Nephron progenitor cell (in vitro differentiated cells): ENCODE measurements at regions not wholly inside any gene's neighbourhood (a gene's known extent, or its start where the extent isn't known, plus 50 kb on each side); places are given as distances from the start of the nearest gene placed in this dataset.

Experiments used
- DNase-seq: peaks from one replicate; pipeline ENCODE4 v3.0.0; 2021
- H3K27ac Mint-ChIP-seq: 2 replicates; pipeline ENCODE4 v1.8.0; 2021; ENCODE audit warnings: mild to moderate bottlenecking, moderate library complexity, mixed read lengths
- H3K27me3 Mint-ChIP-seq: 2 replicates; pipeline ENCODE4 v1.8.0; 2021; ENCODE audit warnings: mild to moderate bottlenecking, low read depth, mixed read lengths; ENCODE audit not compliant: poor library complexity
- H3K36me3 Mint-ChIP-seq: 2 replicates; pipeline ENCODE4 v1.8.0; 2021; ENCODE audit warnings: low read depth, mixed read lengths
- H3K4me1 Mint-ChIP-seq: 2 replicates; pipeline ENCODE4 v1.8.0; 2021; ENCODE audit warnings: mixed read lengths
- H3K4me3 Mint-ChIP-seq: 2 replicates; pipeline ENCODE4 v1.8.0; 2021; ENCODE audit warnings: mild to moderate bottlenecking, moderate library complexity, mixed read lengths
- H3K9me3 Mint-ChIP-seq: 2 replicates; pipeline ENCODE4 v1.8.0; 2021; ENCODE audit warnings: mild to moderate bottlenecking, moderate library complexity, mixed read lengths
- TF ChIP-seq, protein P1 (sequence below): fragments of 200-600 bp; sonication (generic); IDR thresholded peaks from 2 replicates; pipeline ENCODE4 v1.5.0; 2021; ENCODE audit warnings: antibody characterized with exemption

DNA sequence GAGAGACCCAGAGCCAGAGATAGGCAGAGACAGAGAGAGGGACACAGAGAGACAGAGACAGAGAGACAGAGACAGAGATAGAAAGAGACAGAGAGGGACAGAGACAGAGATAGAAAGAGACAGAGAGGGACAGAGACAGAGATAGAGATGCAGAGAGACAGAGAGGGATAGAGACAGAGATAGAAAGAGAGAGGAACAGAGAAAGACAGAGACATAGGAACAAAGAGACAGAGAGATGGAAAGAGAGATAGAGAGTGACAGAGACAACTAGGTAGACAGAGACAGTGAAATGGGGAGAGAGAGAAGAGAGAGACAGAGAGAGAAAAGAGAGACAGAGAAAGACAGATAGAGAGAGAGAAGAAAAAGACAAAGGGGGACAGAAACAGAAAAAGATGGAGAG, 165.4 kb upstream of the FOXQ1 start:
- Mint-ChIP-seq H3K27ac (no peak overlapping the region), H3K36me3 (no peaks in the 10 kb centered on the region), H3K4me3 (no peak overlapping the region), H3K27me3 (peaks cover 52% of the 10 kb centered on the region), H3K4me1 (peaks cover 41% of the 10 kb centered on the region), H3K9me3 (no peaks in the 10 kb centered on the region)
- TF ChIP-seq, protein P1, sequence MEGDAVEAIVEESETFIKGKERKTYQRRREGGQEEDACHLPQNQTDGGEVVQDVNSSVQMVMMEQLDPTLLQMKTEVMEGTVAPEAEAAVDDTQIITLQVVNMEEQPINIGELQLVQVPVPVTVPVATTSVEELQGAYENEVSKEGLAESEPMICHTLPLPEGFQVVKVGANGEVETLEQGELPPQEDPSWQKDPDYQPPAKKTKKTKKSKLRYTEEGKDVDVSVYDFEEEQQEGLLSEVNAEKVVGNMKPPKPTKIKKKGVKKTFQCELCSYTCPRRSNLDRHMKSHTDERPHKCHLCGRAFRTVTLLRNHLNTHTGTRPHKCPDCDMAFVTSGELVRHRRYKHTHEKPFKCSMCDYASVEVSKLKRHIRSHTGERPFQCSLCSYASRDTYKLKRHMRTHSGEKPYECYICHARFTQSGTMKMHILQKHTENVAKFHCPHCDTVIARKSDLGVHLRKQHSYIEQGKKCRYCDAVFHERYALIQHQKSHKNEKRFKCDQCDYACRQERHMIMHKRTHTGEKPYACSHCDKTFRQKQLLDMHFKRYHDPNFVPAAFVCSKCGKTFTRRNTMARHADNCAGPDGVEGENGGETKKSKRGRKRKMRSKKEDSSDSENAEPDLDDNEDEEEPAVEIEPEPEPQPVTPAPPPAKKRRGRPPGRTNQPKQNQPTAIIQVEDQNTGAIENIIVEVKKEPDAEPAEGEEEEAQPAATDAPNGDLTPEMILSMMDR, result no peak
- DNase-seq, result no peak

DNA sequence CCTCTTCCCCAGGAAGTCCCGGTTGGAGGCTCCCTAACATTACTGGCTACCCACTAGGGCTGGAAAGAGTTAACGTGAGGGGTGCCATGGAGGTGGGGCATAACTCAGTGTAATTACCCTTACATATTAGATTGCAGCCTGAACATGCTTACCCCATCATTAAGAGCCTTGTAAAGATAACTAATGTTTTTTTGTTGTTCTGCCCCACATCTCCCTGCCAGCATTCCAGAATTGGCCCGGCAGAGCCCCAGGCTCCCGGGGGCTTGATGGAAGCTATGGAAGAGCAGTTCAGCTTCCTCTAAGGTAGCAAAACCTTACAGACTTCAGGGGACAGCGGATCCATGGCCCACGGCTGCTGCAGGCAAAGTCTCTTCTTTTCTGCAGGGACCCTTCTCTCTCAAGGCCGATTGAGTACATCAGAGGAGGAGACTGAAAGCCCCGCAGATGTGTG, 166.1 kb upstream of the FOXQ1 start:
- Mint-ChIP-seq H3K4me3 (no peak overlapping the region), H3K27me3 (peaks cover 52% of the 10 kb centered on the region), H3K36me3 (no peaks in the 10 kb centered on the region), H3K27ac (no peak overlapping the region), H3K9me3 (no peaks in the 10 kb centered on the region), H3K4me1 (peaks cover 41% of the 10 kb centered on the region)
- TF ChIP-seq, protein P1, result no peak
- DNase-seq, result no peak

DNA sequence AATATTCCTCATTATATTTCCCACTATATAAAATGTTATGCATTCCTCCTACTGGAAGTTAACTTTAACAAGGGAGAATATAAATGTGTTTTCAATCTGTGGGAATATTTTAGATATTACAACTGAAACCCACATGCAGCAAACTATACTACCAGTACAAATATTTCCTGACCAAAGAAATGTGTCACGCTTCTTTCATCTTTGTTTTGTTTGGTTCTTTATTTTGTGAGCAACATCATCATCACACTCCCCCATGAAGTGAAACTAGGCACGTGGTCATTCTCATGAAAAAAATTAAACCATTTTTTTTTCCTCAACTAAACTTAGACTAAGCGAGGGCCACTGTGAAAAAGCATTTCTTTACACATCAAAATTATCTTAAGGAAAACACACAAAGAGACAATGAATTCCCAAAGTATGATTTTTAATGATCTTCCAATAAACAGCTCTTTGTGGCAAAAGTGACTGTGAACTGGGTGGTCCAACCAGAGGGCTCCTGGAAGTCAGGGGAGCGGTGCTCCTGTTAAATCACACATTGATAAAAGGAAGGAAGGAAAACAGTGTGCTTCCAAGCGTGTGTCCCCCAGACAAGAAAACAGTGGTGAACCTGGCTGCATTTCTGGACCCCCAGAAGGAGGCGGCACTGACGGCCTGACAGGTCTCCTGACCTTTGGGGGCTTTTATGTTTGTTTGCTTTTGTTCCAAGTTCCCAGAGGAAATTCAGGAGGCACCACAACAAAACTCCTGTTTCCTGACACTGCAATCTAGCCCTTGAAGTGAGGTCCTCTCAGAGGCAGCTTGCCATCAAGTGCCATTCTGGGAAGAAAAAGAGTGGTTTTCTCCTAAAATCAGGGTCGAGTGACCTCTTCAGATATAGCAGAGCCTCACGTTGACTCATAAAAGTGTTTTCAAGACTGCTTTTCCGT, 166.8 kb upstream of the FOXQ1 start:
- Mint-ChIP-seq H3K9me3 (peaks cover 5% of the 10 kb centered on the region), H3K4me1 (peaks cover 41% of the 10 kb centered on the region), H3K4me3 (no peak overlapping the region), H3K27ac (peak overlapping the region; percentile 20), H3K27me3 (peaks cover 53% of the 10 kb centered on the region), H3K36me3 (no peaks in the 10 kb centered on the region)
- peak; percentile 22 for DNase-seq
- TF ChIP-seq, protein P1, result no peak

DNA sequence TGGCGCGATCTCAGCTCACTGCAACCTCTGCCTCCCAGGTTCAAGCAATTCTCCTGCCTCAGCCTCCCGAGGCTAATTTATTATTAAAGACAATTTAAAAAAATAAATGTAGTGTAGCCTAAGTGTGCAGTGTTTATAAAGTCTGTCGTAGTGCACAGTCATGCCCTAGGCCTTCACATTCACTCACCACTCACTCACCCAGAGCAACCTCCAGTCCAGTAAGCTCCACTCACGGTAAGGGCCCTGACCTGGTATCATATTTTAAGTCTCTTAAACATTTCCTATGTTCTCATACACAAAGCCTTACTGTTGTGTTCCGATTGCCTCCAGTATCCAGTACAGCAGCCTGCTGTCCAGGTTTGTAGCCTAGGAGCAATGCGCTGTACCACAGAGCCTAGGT, 168.2 kb upstream of the FOXQ1 start:
- no peak for DNase-seq
- H3K27me3 Mint-ChIP-seq, result peaks cover 54% of the 10 kb centered on the region
- H3K9me3 Mint-ChIP-seq, result peaks cover 18% of the 10 kb centered on the region
- H3K4me3 Mint-ChIP-seq, result no peak overlapping the region
- no peaks in the 10 kb centered on the region for H3K36me3 Mint-ChIP-seq
- TF ChIP-seq, protein P1, result no peak
- no peak overlapping the region for H3K27ac Mint-ChIP-seq
- H3K4me1 Mint-ChIP-seq, result peaks cover 41% of the 10 kb centered on the region

DNA sequence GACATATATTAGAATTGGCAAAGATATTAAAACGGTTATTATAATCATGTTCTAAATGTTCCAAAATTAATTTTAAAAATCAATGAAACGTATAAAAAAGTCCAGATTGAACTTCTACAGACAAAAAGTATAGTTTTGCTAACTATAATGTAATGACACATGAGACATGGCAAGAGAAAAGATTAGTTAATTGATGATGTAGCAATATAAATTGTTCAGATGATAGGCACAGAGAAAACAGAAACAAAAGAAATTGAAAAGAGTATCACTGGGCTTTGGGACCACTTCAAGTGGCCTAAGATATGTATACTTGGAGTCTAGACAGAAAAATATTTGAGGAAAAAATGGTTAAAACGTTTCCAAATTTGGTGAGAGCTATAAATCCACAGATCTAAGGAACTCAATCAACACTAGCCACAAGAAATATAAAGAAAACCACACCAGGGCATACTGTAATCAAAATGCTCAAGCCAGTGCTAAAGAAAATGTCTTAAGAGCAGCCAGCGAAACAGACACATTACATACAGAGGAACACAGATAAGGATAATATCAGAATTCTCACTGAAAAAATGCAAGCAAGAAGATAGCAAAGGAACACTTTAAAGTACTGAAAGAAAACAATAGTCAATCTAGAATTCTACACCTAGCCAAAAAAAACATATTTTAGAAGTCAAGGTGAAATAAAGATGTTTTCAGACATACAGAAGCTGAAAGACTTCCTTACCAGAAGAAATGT, 172.6 kb upstream of the FOXQ1 start:
- H3K4me3 Mint-ChIP-seq, result no peak overlapping the region
- TF ChIP-seq, protein P1, result no peak
- H3K36me3 Mint-ChIP-seq, result no peaks in the 10 kb centered on the region
- H3K27me3 Mint-ChIP-seq, result peaks cover 47% of the 10 kb centered on the region
- DNase-seq, result no peak
- H3K9me3 Mint-ChIP-seq, result peaks cover 27% of the 10 kb centered on the region
- no peak overlapping the region for H3K27ac Mint-ChIP-seq
- no peaks in the 10 kb centered on the region for H3K4me1 Mint-ChIP-seq
